HCT116 (cell line): ENCODE measurements at regions not wholly inside any gene's neighbourhood (a gene's known extent, or its start where the extent isn't known, plus 50 kb on each side); places are given as distances from the start of the nearest gene placed in this dataset.
A peak's percentile ranks its signal among the peaks of the same experiment; 100 is the strongest.
"Not testable (repeated sequence)": the region's sequence is repeated elsewhere in the genome, so short reads cannot be mapped to it uniquely, and the experiment has no call there.

Source experiments
- ATAC-seq: fragments of 200-7000 bp; cut with Tn5 transposase; 2 replicates; pipeline ENCODE4 v1.9.1; 2020; ENCODE audit warnings: mild to moderate bottlenecking, moderate library complexity
- BruUV-seq: library from RNA; stranded (reverse); fragments of 400-500 nt; replicated peaks from 2 replicates; lab custom pipeline; 2021; lab: Mats Ljungman, UMichigan
- CTCF ChIA-PET: fragments of 300-600 bp; sonication (Branson Sonifier 250); formaldehyde crosslinking; loops from one replicate; lab custom pipeline; 2021; ENCODE audit warnings: antibody characterized with exemption; lab: Charles Lee
- POLR2A ChIA-PET: fragments of 300-600, 350-600 bp; sonication (Branson Sonifier 250); formaldehyde crosslinking; loops from one replicate; lab custom pipeline; 2021; ENCODE audit warnings: antibody characterized with exemption; lab: Charles Lee
- RAD21 ChIA-PET, 2 experiments: fragments of 300-600 bp; sonication (Branson Sonifier 250); formaldehyde crosslinking; loops; one replicate each; lab custom pipeline; 2023; ENCODE audit warnings: low total read pairs in 2 of 2; ENCODE audit not compliant: uncharacterized antibody in 2 of 2, unreplicated experiment in 2 of 2, low non-redundant PET in 1 of 2; lab: Charles Lee
- DNase-seq: peaks from one replicate; pipeline ENCODE4 v3.0.0-alpha.2; 2010; ENCODE audit warnings: low read depth, low spot score
- H2AFZ ChIP-seq: fragments of 200-600 bp; shearing (Covaris generic), sonication (generic); 2 replicates; pipeline ENCODE4 v1.6.1; 2017; ENCODE audit warnings: low read depth, mixed run types, mixed read lengths, antibody characterized with exemption, low read length; ENCODE audit not compliant: poor library complexity, severe bottlenecking
- H3K27ac ChIP-seq: 2 replicates; pipeline ENCODE4 v1.5.1; 2012; ENCODE audit warnings: low read depth, low read length
- H3K27me3 ChIP-seq: fragments of 200-600 bp; sonication (generic); 2 replicates; pipeline ENCODE4 v1.6.1; 2016; ENCODE audit warnings: mixed run types, low read length, mixed read lengths; ENCODE audit not compliant: insufficient read depth
- H3K36me3 ChIP-seq, 2 experiments: fragments of 200-500 bp in 1 of 2; fragments of 200-600 bp in 1 of 2; sonication (Bioruptor generic) in 1 of 2; sonication (generic) in 1 of 2; 2 replicates each; pipeline versions ENCODE4 v1.5.1 to v1.6.1; 2014 to 2016; ENCODE audit warnings: low read length in 2 of 2, inconsistent platforms in 1 of 2, mixed read lengths in 1 of 2, mixed run types in 1 of 2; ENCODE audit not compliant: insufficient read depth in 2 of 2, control insufficient read depth in 1 of 2
- H3K4me1 ChIP-seq, 2 experiments: fragments of 200-600 bp in 1 of 2; sonication (generic) in 1 of 2; 2 replicates each; pipeline versions ENCODE4 v1.5.1 to v1.6.1; 2012 to 2017; ENCODE audit warnings: low read length in 2 of 2, inconsistent platforms in 1 of 2, mild to moderate bottlenecking in 1 of 2, mixed read lengths in 1 of 2, mixed run types in 1 of 2, moderate library complexity in 1 of 2; ENCODE audit not compliant: insufficient read depth in 2 of 2, control insufficient read depth in 1 of 2
- H3K4me2 ChIP-seq: fragments of 200-600 bp; sonication (generic); 2 replicates; pipeline ENCODE4 v1.6.1; 2017; ENCODE audit warnings: mixed run types, low read length, mixed read lengths
- H3K4me3 ChIP-seq, 2 experiments: fragments of 200-600 bp in 1 of 2; sonication (generic) in 1 of 2; replicated peaks in 1 of 2; 2 replicates each; pipeline ENCODE4 v1.5.1; 2011 to 2016; ENCODE audit warnings: low read length in 2 of 2, control low read depth in 1 of 2, low read depth in 1 of 2, mild to moderate bottlenecking in 1 of 2, mixed read lengths in 1 of 2, mixed run types in 1 of 2
- H3K79me2 ChIP-seq: fragments of 200-600 bp; sonication (generic); 2 replicates; pipeline ENCODE4 v1.6.1; 2017; ENCODE audit warnings: mild to moderate bottlenecking, mixed run types, low read length, moderate library complexity, mixed read lengths; ENCODE audit not compliant: insufficient read depth
- H3K9ac ChIP-seq: fragments of 200-600 bp; sonication (generic); 2 replicates; pipeline ENCODE4 v1.6.1; 2016; ENCODE audit warnings: low read length, mixed read lengths
- H3K9me2 ChIP-seq: fragments of 200-600 bp; sonication (generic), shearing (Covaris generic); 2 replicates; pipeline ENCODE4 v1.6.1; 2017; ENCODE audit warnings: mixed run types, mild to moderate bottlenecking, moderate library complexity; ENCODE audit not compliant: insufficient read depth
- H3K9me3 ChIP-seq, 2 experiments: fragments of 200-500 bp in 1 of 2; fragments of 200-600 bp in 1 of 2; sonication (Bioruptor generic) in 1 of 2; sonication (generic) in 1 of 2; 2 replicates each; pipeline ENCODE4 v1.6.1; 2014 to 2017; ENCODE audit warnings: low read length in 2 of 2, mixed read lengths in 2 of 2, inconsistent platforms in 1 of 2, low read depth in 1 of 2, mild to moderate bottlenecking in 1 of 2, mixed run types in 1 of 2, moderate library complexity in 1 of 2; ENCODE audit not compliant: control insufficient read depth in 1 of 2, insufficient read depth in 1 of 2
- H4K20me1 ChIP-seq: fragments of 200-600 bp; sonication (generic), shearing (Covaris generic); 2 replicates; pipeline ENCODE4 v1.6.1; 2017; ENCODE audit warnings: mixed run types, mild to moderate bottlenecking, moderate library complexity; ENCODE audit not compliant: insufficient read depth
- intact Hi-C: fragments of 100-400 bp; cut with micrococcal nuclease; formaldehyde crosslinking; loops from 2 replicates; pipeline ENCODE4 v1.10.0; 2022

DNA sequence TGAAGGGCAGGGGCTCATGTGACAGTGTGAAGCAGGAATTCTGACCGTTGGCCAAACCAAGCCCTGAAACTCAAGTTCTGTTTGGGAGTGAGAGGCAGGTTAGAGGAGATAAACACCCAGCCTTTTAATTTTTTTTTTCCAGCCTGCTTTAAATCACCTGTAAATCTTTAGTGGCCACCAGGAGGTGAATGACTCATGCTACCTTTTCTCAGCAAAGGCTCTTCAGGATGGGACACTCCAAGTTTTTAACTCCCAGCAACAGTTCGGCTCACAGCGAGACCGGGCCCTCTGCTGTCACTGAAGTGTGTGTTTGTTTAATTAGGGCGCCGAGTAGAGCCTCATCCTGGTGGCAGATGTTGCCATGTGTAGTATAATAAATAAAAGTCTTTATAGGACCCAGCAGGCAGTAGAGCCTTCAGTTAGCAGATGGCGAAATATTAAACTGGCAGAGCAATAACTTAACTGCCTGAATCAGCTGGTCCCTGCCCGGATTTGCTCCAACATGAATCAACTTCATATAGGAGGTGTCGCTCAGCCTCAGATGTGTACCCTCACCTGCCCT is 180.3 kb downstream of the NPIPA7 start:
- H3K4me2 ChIP-seq, intact Hi-C loops: not testable (repeated sequence)

DNA sequence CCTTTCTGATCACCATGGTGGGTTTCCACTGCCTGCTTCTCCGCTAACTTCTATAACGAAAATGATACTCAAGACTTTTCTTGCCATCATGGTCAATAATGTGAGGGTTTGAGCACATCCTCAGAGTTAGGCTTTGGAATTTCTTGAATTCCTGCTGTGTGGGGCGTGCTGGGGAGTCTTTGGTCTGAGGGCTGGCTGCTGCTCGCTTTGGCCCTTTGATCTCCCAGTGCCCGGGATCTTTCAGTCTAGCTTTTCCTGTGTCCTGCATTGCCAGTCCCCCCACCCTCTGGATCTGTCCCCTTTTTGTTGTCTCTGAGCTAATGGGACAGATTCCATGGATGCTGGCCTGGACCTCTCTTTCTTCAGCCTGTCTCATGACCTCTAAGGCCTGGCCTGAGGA is 182.6 kb downstream of the NPIPA7 start:
- DNase-seq, intact Hi-C loops, H3K4me2 ChIP-seq, H3K36me3 ChIP-seq, H3K4me3 ChIP-seq, ATAC-seq, H3K9me3 ChIP-seq, H3K9me2 ChIP-seq, CTCF ChIA-PET, H3K9ac ChIP-seq, H3K27me3 ChIP-seq, H4K20me1 ChIP-seq, BruUV-seq, H2AFZ ChIP-seq, H3K27ac ChIP-seq, RAD21 ChIA-PET, H3K79me2 ChIP-seq, POLR2A ChIA-PET, H3K4me1 ChIP-seq: not testable (repeated sequence)

More for the DNA sequence above, 180.3 kb downstream of the NPIPA7 start:
- H3K36me3 ChIP-seq, H3K9me3 ChIP-seq, POLR2A ChIA-PET, H4K20me1 ChIP-seq, BruUV-seq, H3K27ac ChIP-seq, H3K4me3 ChIP-seq, DNase-seq, RAD21 ChIA-PET, H3K4me1 ChIP-seq, H3K27me3 ChIP-seq, H3K9me2 ChIP-seq, H3K79me2 ChIP-seq, CTCF ChIA-PET, H2AFZ ChIP-seq, H3K9ac ChIP-seq: not testable (repeated sequence)
- ATAC-seq, result peak; percentile 60

DNA sequence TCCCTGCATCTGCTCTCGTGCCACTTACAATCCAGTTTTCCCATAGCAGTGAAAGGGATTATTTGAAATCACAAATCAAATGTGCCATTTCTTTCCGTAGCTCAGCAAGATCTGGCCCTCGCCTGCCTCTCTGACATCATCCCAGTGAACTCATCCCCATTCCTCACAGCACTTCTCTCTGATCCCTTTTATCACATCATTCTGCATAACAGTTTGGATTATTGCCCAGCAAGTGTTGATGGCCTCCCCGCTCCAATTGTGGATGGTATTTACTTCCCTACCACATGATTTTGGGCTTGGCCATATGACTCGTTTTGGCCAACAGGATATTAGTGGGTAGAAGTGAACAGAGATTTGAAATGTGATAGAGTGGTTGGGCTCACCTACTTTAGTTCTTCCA is 185.0 kb downstream of the NPIPA7 start:
- H3K27ac ChIP-seq, H3K4me3 ChIP-seq, H3K79me2 ChIP-seq, H3K9ac ChIP-seq, BruUV-seq, ATAC-seq, H3K27me3 ChIP-seq, H3K36me3 ChIP-seq, POLR2A ChIA-PET, H3K9me2 ChIP-seq, DNase-seq, CTCF ChIA-PET, H2AFZ ChIP-seq, H3K9me3 ChIP-seq, H4K20me1 ChIP-seq, H3K4me2 ChIP-seq, intact Hi-C loops, H3K4me1 ChIP-seq, RAD21 ChIA-PET: not testable (repeated sequence)

DNA sequence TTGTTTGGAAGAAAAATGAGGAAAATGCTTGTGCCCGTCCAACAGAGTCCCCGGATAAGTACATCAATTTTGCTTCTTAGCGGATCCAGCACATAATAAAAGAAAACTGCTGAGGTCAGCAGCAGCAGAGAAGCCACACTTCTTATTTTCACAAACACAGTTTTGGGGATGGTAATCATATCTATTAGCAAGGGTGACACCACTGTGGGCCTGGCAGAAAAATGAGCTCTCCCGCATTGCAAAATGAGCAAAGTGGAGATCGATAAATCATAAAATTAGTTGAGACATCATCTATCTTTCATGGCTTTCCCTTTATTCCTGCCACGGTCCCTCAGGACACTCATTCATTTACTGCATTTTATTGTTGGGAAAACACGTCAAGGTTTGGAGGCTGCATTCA is 186.4 kb downstream of the NPIPA7 start:
- H3K9me2 ChIP-seq, H3K4me3 ChIP-seq, H3K4me2 ChIP-seq, H3K9ac ChIP-seq, H3K4me1 ChIP-seq, H3K36me3 ChIP-seq, BruUV-seq, ATAC-seq, RAD21 ChIA-PET, H3K27ac ChIP-seq, POLR2A ChIA-PET, DNase-seq, H3K79me2 ChIP-seq, CTCF ChIA-PET, H4K20me1 ChIP-seq, H3K9me3 ChIP-seq, intact Hi-C loops, H2AFZ ChIP-seq, H3K27me3 ChIP-seq: not testable (repeated sequence)
